H9 (cell line): ENCODE measurements at regions not wholly inside any gene's neighbourhood (a gene's known extent, or its start where the extent isn't known, plus 50 kb on each side); places are given as distances from the start of the nearest gene placed in this dataset.

Experiments used
- DNase-seq: peaks from one replicate; pipeline ENCODE4 v3.0.0-alpha.2; 2017
- H2AFZ ChIP-seq: one replicate; pipeline ENCODE4 v1.6.1; 2013; ENCODE audit warnings: mild to moderate bottlenecking, low read length, control low read depth, moderate library complexity
- H2AK5ac ChIP-seq: 2 replicates; pipeline ENCODE4 v1.6.1; 2013; ENCODE audit warnings: low read length, control low read depth, mixed read lengths; ENCODE audit not compliant: insufficient read length
- H2BK120ac ChIP-seq: one replicate; pipeline ENCODE4 v1.6.1; 2013; ENCODE audit warnings: low read depth, mild to moderate bottlenecking, low read length, control low read depth, inconsistent platforms; ENCODE audit not compliant: poor library complexity, severe bottlenecking
- H2BK12ac ChIP-seq: 2 replicates; pipeline ENCODE4 v1.6.1; 2013; ENCODE audit warnings: low read length, control low read depth, mixed read lengths, low read depth; ENCODE audit not compliant: insufficient read length
- H2BK15ac ChIP-seq: 2 replicates; pipeline ENCODE4 v1.6.1; 2013; ENCODE audit warnings: low read depth, low read length, control low read depth
- H2BK20ac ChIP-seq: one replicate; pipeline ENCODE4 v1.6.1; 2013; ENCODE audit warnings: low read depth, mild to moderate bottlenecking, low read length, control low read depth, inconsistent platforms; ENCODE audit not compliant: poor library complexity, severe bottlenecking
- H2BK5ac ChIP-seq: 2 replicates; pipeline ENCODE4 v1.6.1; 2013; ENCODE audit warnings: low read length, control low read depth, mixed read lengths; ENCODE audit not compliant: insufficient read length
- H3K14ac ChIP-seq: 2 replicates; pipeline ENCODE4 v1.6.1; 2013; ENCODE audit warnings: low read length, control low read depth; ENCODE audit not compliant: insufficient read depth
- H3K18ac ChIP-seq: 2 replicates; pipeline ENCODE4 v1.6.1; 2013; ENCODE audit warnings: low read depth, mild to moderate bottlenecking, mixed read lengths, low read length, control low read depth; ENCODE audit not compliant: insufficient read length
- H3K23ac ChIP-seq: 2 replicates; pipeline ENCODE4 v1.6.1; 2013; ENCODE audit warnings: low read length, control low read depth, mixed read lengths, low read depth; ENCODE audit not compliant: insufficient read length
- H3K23me2 ChIP-seq: 2 replicates; pipeline ENCODE4 v1.6.1; 2013; ENCODE audit warnings: low read depth, mild to moderate bottlenecking, mixed read lengths, low read length, control low read depth; ENCODE audit not compliant: insufficient read length, poor library complexity, severe bottlenecking
- H3K27ac ChIP-seq: 2 replicates; pipeline ENCODE4 v1.5.1; 2013; ENCODE audit warnings: low read length, control low read depth, mixed read lengths, low read depth; ENCODE audit not compliant: insufficient read length
- H3K27me3 ChIP-seq: 2 replicates; pipeline ENCODE4 v1.6.1; 2013; ENCODE audit warnings: low read length, control low read depth, inconsistent platforms; ENCODE audit not compliant: insufficient read depth
- H3K4ac ChIP-seq: 2 replicates; pipeline ENCODE4 v1.6.1; 2013; ENCODE audit warnings: low read depth, mild to moderate bottlenecking, control low read depth, inconsistent platforms, low read length, moderate library complexity
- H3K4me1 ChIP-seq: 2 replicates; pipeline ENCODE4 v1.6.1; 2013; ENCODE audit warnings: low read length, control low read depth, inconsistent platforms; ENCODE audit not compliant: insufficient read depth
- H3K4me2 ChIP-seq: 2 replicates; pipeline ENCODE4 v1.6.1; 2013; ENCODE audit warnings: low read length, control low read depth, mixed read lengths; ENCODE audit not compliant: insufficient read length, insufficient read depth
- H3K56ac ChIP-seq: 2 replicates; pipeline ENCODE4 v1.6.1; 2013; ENCODE audit warnings: low read depth, mild to moderate bottlenecking, mixed read lengths, low read length, control low read depth; ENCODE audit not compliant: insufficient read length
- H3K79me1 ChIP-seq: 2 replicates; pipeline ENCODE4 v1.6.1; 2013; ENCODE audit warnings: low read depth, mild to moderate bottlenecking, moderate library complexity, low read length, control low read depth, inconsistent platforms; ENCODE audit not compliant: insufficient read depth, poor library complexity, severe bottlenecking
- H3K79me2 ChIP-seq: 2 replicates; pipeline ENCODE4 v1.6.1; 2013; ENCODE audit warnings: low read length, control low read depth, inconsistent platforms; ENCODE audit not compliant: insufficient read depth
- H3K9ac ChIP-seq: 2 replicates; pipeline ENCODE4 v1.6.1; 2013; ENCODE audit warnings: low read length, control low read depth, mixed read lengths; ENCODE audit not compliant: insufficient read length; ENCODE audit errors: extremely low read depth
- H3K9me3 ChIP-seq: one replicate; pipeline ENCODE4 v1.6.1; 2013; ENCODE audit warnings: low read depth, low read length, inconsistent platforms; ENCODE audit not compliant: control insufficient read depth
- H3T11ph ChIP-seq: one replicate; pipeline ENCODE4 v1.6.1; 2013; ENCODE audit warnings: mild to moderate bottlenecking, low read length, control low read depth, inconsistent platforms
- H4K20me1 ChIP-seq: one replicate; pipeline ENCODE4 v1.6.1; 2013; ENCODE audit not compliant: control insufficient read depth, insufficient read length, insufficient read depth
- H4K5ac ChIP-seq: 2 replicates; pipeline ENCODE4 v1.6.1; 2013; ENCODE audit warnings: low read depth, mild to moderate bottlenecking, mixed read lengths, low read length, control low read depth; ENCODE audit not compliant: insufficient read length
- H4K8ac ChIP-seq: replicated peaks from 2 replicates; pipeline ENCODE4 v1.6.1; 2013; ENCODE audit warnings: low read length, control low read depth, mixed read lengths, low read depth; ENCODE audit not compliant: insufficient read length
- H4K91ac ChIP-seq: 2 replicates; pipeline ENCODE4 v1.6.1; 2013; ENCODE audit warnings: low read depth, mild to moderate bottlenecking, moderate library complexity, mixed read lengths, low read length, control low read depth; ENCODE audit not compliant: insufficient read length
- H3K27ac Mint-ChIP-seq, 3 experiments: 2 replicates in 2 of 3; 3 replicates in 1 of 3; pipeline ENCODE4 v1.8.0; 2020 to 2021; ENCODE audit warnings: mixed read lengths in 3 of 3, mild to moderate bottlenecking in 1 of 3, moderate library complexity in 1 of 3
- H3K27me3 Mint-ChIP-seq: 2 replicates; pipeline ENCODE4 v1.8.0; 2021; ENCODE audit warnings: low read depth, mild to moderate bottlenecking, moderate library complexity, mixed read lengths
- H3K36me3 Mint-ChIP-seq, 3 experiments: 2 replicates in 2 of 3; 3 replicates in 1 of 3; pipeline ENCODE4 v1.8.0; 2020 to 2021; ENCODE audit warnings: low read depth in 3 of 3, mixed read lengths in 3 of 3; ENCODE audit not compliant: insufficient read depth in 1 of 3
- H3K4me1 Mint-ChIP-seq, 2 experiments: 2 replicates each; pipeline ENCODE4 v1.8.0; 2020; ENCODE audit warnings: mixed read lengths in 2 of 2
- H3K4me3 Mint-ChIP-seq, 2 experiments: 2 replicates in 1 of 2; 3 replicates in 1 of 2; pipeline ENCODE4 v1.8.0; 2020 to 2021; ENCODE audit warnings: mild to moderate bottlenecking in 2 of 2, mixed read lengths in 2 of 2, moderate library complexity in 1 of 2
- H3K9me3 Mint-ChIP-seq, 2 experiments: 2 replicates in 1 of 2; 3 replicates in 1 of 2; pipeline ENCODE4 v1.8.0; 2020; ENCODE audit warnings: mild to moderate bottlenecking in 2 of 2, mixed read lengths in 2 of 2, moderate library complexity in 1 of 2
- WGBS: extraction: QIAGEN DNeasy Blood & Tissue Kit; methylation state at CpG from one replicate; pipeline ENCODE4 v1.1.7; 2013; ENCODE audit warnings: missing lambda C conversion rate, low lambda C conversion rate, mixed read lengths; ENCODE audit not compliant: insufficient read length; ENCODE audit errors: extremely low coverage; 5-methylcytosine and 5-hydroxymethylcytosine counted together
- TF ChIP-seq, protein P1 (sequence below): fragments of 200-600 bp; sonication (generic); conservative IDR thresholded peaks from 3 replicates; pipeline ENCODE4 v1.8.0; 2021; ENCODE audit warnings: antibody characterized with exemption, mild to moderate bottlenecking

DNA sequence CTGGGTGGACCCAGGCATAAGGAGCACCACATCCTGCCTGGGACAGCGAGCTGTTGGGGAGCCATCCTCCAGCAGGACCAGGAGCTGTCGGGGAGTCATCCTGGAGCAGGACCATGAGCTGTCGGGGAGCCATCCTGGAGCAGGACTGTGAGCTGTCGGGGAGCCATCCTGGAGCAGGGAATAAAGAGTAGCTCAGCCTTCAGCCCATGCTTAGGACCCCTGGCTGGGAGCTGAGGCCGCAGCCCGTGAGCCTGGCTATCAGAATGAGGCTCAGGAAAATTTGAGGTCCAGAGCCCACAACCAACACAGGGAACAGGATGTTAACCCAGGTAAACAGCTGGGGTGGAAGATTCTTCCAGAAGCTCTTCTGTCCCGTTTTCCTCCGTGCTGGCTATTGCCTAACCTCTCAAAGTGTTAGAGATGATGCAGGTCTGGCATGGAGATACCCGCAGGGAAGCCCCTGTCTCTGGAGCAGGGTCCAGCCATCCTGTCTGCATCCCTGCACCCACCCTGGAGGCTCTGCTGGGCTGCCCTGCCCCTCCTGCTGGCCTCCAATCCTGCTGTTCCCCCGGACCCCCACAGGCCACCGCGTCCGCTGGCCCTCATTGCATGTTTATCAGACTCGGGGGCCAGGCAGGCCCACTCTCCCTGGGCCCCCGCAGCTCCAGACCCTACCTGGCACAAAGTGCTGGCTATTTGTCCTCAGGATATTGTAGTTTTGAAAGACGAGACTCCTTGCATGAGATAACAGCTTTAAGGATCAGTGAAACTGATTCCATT lies 243.5 kb upstream of the MYT1L start:
- Mint-ChIP-seq H3K4me3 (no peak overlapping the region), H3K9me3 (no peaks in the 10 kb centered on the region), H3K27ac (no peak overlapping the region), H3K4me1 (0 out of 4 replicates have a peak, but pooled peaks cover under 1 to 2% of the 10 kb centered on the region in 2 experiments), H3K27me3 (no peaks in the 10 kb centered on the region; the same call in 1 of the 2 replicates), H3K36me3 (no peaks in the 10 kb centered on the region)
- H3K23ac ChIP-seq, result no peak overlapping the region
- no CpG with 5 or more reads among the region's 16 CpGs for WGBS
- H2AK5ac ChIP-seq, result no peak overlapping the region
- H2BK5ac ChIP-seq, result no peak overlapping the region
- no peak overlapping the region for H3T11ph ChIP-seq
- no peak overlapping the region for H2AFZ ChIP-seq
- no peak overlapping the region for H2BK15ac ChIP-seq
- no peak overlapping the region for H3K18ac ChIP-seq
- no peak overlapping the region for H3K14ac ChIP-seq
- TF ChIP-seq, protein P1, sequence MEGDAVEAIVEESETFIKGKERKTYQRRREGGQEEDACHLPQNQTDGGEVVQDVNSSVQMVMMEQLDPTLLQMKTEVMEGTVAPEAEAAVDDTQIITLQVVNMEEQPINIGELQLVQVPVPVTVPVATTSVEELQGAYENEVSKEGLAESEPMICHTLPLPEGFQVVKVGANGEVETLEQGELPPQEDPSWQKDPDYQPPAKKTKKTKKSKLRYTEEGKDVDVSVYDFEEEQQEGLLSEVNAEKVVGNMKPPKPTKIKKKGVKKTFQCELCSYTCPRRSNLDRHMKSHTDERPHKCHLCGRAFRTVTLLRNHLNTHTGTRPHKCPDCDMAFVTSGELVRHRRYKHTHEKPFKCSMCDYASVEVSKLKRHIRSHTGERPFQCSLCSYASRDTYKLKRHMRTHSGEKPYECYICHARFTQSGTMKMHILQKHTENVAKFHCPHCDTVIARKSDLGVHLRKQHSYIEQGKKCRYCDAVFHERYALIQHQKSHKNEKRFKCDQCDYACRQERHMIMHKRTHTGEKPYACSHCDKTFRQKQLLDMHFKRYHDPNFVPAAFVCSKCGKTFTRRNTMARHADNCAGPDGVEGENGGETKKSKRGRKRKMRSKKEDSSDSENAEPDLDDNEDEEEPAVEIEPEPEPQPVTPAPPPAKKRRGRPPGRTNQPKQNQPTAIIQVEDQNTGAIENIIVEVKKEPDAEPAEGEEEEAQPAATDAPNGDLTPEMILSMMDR, result no peak
- no peak overlapping the region for H4K8ac ChIP-seq
- H3K4me1 ChIP-seq, result no peaks in the 10 kb centered on the region
- H3K9me3 ChIP-seq, result peaks cover 4% of the 10 kb centered on the region
- DNase-seq, result no peak
- H4K5ac ChIP-seq, result no peak overlapping the region
- H2BK20ac ChIP-seq, result no peak overlapping the region
- no peak overlapping the region for H3K9ac ChIP-seq
- H3K56ac ChIP-seq, result no peak overlapping the region
- no peaks in the 10 kb centered on the region for H3K79me2 ChIP-seq
- no peaks in the 10 kb centered on the region for H3K79me1 ChIP-seq
- no peak overlapping the region for H4K91ac ChIP-seq
- no peaks in the 10 kb centered on the region for H3K27me3 ChIP-seq
- H2BK12ac ChIP-seq, result no peak overlapping the region
- H3K23me2 ChIP-seq, result no peaks in the 10 kb centered on the region
- H3K27ac ChIP-seq, result no peak overlapping the region
- no peak overlapping the region for H3K4me2 ChIP-seq
- no peak overlapping the region for H3K4ac ChIP-seq
- H2BK120ac ChIP-seq, result no peak overlapping the region
- H4K20me1 ChIP-seq, result no peaks in the 10 kb centered on the region
